ENCODE measurements at regions not wholly inside any gene's neighbourhood (a gene's known extent, or its start where the extent isn't known, plus 50 kb on each side); places are given as distances from the start of the nearest gene placed in this dataset.

GRCh38 chr11:134838708-134839107 is 426.7 kb upstream of the B3GAT1 start:
- peaks cover 0 to 24% (median 20%) of the 10 kb centered on the region in 3 donors for H3K27me3 ChIP-seq

GRCh38 chr11:134837887-134838232 is 425.8 kb upstream of the B3GAT1 start:
- Histone ChIP-seq H3K4me3 (no peak overlapping the region), H3K4me1 (no peaks in the 10 kb centered on the region), H3K36me3 (no peaks in the 10 kb centered on the region), H3K27me3 (peaks cover 0 to 22% (median 20%) of the 10 kb centered on the region in 3 donors), H3K9me3 (no peaks in the 10 kb centered on the region), H3K27ac (no peak overlapping the region)
- in situ Hi-C loops (cut with MboI; ENCODE audit: low sequenced_read_pairs in 4 of 4): no loop called here
- intact Hi-C loops (cut with DNase I; ENCODE audit: low total_unique reads): no loop called here
- DNase-seq (no peak), ATAC-seq (no peak)
- TF ChIP-seq POLR2A (IDR thresholded peaks at IDR 0.05) (no peak), CTCF (IDR thresholded peaks at IDR 0.05 in 4 of 5, conservative IDR thresholded peaks at IDR 0.05 in 1 of 5) (no peak)

More at GRCh38 chr11:134838708-134839107, 426.7 kb upstream of the B3GAT1 start:
- no peak overlapping the region for H3K27ac ChIP-seq
- DNase-seq (no peak), ATAC-seq (no peak)
- no peaks in the 10 kb centered on the region for H3K36me3 ChIP-seq
- TF ChIP-seq POLR2A (IDR thresholded peaks at IDR 0.05): no peak
- TF ChIP-seq CTCF (IDR thresholded peaks at IDR 0.05 in 4 of 5, conservative IDR thresholded peaks at IDR 0.05 in 1 of 5): no peak
- intact Hi-C loops (cut with DNase I; ENCODE audit: low total_unique reads): no loop called here
- no peak overlapping the region for H3K4me3 ChIP-seq
- H3K4me1 ChIP-seq: no peaks in the 10 kb centered on the region
- H3K9me3 ChIP-seq: no peaks in the 10 kb centered on the region
- in situ Hi-C loops (cut with MboI; ENCODE audit: low sequenced_read_pairs in 4 of 4): no loop called here

- no peaks in the 10 kb centered on the region for H3K9me3 ChIP-seq
Measured at GRCh38 chr11:134837166-134837886, 425.3 kb upstream of the B3GAT1 start.

GRCh38 chr11:134836561-134836960 is 424.5 kb upstream of the B3GAT1 start:
- Histone ChIP-seq H3K27me3 (peaks cover 0 to 13% (median 11%) of the 10 kb centered on the region in 3 donors), H3K27ac (no peak overlapping the region), H3K4me3 (no peak overlapping the region), H3K9me3 (no peaks in the 10 kb centered on the region), H3K4me1 (no peaks in the 10 kb centered on the region), H3K36me3 (no peaks in the 10 kb centered on the region)
- TF ChIP-seq POLR2A (IDR thresholded peaks at IDR 0.05) (no peak), CTCF (IDR thresholded peaks at IDR 0.05 in 4 of 5, conservative IDR thresholded peaks at IDR 0.05 in 1 of 5) (no peak)
- in situ Hi-C loops (cut with MboI; ENCODE audit: low sequenced_read_pairs in 4 of 4): no loop called here
- DNase-seq (no peak), ATAC-seq (no peak)
- intact Hi-C loops (cut with DNase I; ENCODE audit: low total_unique reads): no loop called here

More at GRCh38 chr11:134837166-134837886, 425.3 kb upstream of the B3GAT1 start:
- DNase-seq (no peak), ATAC-seq (no peak)
- no peaks in the 10 kb centered on the region for H3K36me3 ChIP-seq
- no peak overlapping the region for H3K4me3 ChIP-seq
- no peak overlapping the region for H3K27ac ChIP-seq
- peaks cover 0 to 21% (median 19%) of the 10 kb centered on the region in 3 donors for H3K27me3 ChIP-seq
- in situ Hi-C loops (cut with MboI; ENCODE audit: low sequenced_read_pairs in 4 of 4) (no loop called here), intact Hi-C loops (cut with DNase I; ENCODE audit: low total_unique reads) (no loop called here)
- TF ChIP-seq CTCF (IDR thresholded peaks at IDR 0.05 in 4 of 5, conservative IDR thresholded peaks at IDR 0.05 in 1 of 5): no peak
- TF ChIP-seq POLR2A (IDR thresholded peaks at IDR 0.05): no peak
- H3K4me1 ChIP-seq: no peaks in the 10 kb centered on the region

- no peak for ATAC-seq
Measured at GRCh38 chr11:134835561-134835960, 423.5 kb upstream of the B3GAT1 start.

More at GRCh38 chr11:134835561-134835960, 423.5 kb upstream of the B3GAT1 start:
- no peak for DNase-seq
- Histone ChIP-seq H3K27ac (no peak overlapping the region), H3K27me3 (peaks cover 0 to 5% (median 2%) of the 10 kb centered on the region in 3 donors), H3K4me3 (no peak overlapping the region), H3K9me3 (no peaks in the 10 kb centered on the region), H3K4me1 (no peaks in the 10 kb centered on the region), H3K36me3 (no peaks in the 10 kb centered on the region)
- no peak for TF ChIP-seq CTCF (IDR thresholded peaks at IDR 0.05 in 4 of 5, conservative IDR thresholded peaks at IDR 0.05 in 1 of 5)
- TF ChIP-seq POLR2A (IDR thresholded peaks at IDR 0.05): no peak
- in situ Hi-C loops (cut with MboI; ENCODE audit: low sequenced_read_pairs in 4 of 4): no loop called here
- intact Hi-C loops (cut with DNase I; ENCODE audit: low total_unique reads): no loop called here
